ENCODE measurements at regions not wholly inside any gene's neighbourhood (a gene's known extent, or its start where the extent isn't known, plus 50 kb on each side); places are given as distances from the start of the nearest gene placed in this dataset.
"Not testable (repeated sequence)": the region's sequence is repeated elsewhere in the genome, so short reads cannot be mapped to it uniquely, and the experiment has no call there.

GRCh38 chr13:21909331-21909730 is 238.5 kb downstream of the FGF9 start:
- in situ Hi-C loops (cut with MboI; ENCODE audit: low sequenced_read_pairs): no loop called here

DNA sequence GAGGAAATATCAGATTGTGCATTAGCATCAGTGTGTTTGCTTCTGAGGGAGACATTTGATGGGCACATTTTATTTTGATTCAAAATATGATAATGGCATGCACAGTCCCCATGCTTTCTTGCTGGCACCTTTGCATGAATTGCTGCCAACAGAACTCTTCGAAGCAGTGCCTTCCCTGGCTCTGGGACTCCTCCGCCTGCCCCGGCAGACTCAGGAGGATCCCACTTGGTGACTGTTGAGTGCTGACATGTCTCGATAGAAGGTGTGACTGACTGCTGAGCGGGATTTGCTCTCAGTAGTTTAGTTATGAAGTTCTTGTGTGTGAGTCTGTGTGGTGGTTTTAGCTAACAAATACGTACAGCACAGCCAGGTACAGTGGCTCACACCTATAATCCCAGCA is 239.7 kb downstream of the FGF9 start:
- in situ Hi-C loops (cut with MboI; ENCODE audit: low sequenced_read_pairs): no loop called here

- in situ Hi-C loops (cut with MboI; ENCODE audit: low sequenced_read_pairs): no loop called here
Measured at GRCh38 chr13:21911646-21912298, 240.9 kb downstream of the FGF9 start.

GRCh38 chr13:21913010-21913409 is 242.1 kb downstream of the FGF9 start:
- in situ Hi-C loops (cut with MboI; ENCODE audit: low sequenced_read_pairs): no loop called here

DNA sequence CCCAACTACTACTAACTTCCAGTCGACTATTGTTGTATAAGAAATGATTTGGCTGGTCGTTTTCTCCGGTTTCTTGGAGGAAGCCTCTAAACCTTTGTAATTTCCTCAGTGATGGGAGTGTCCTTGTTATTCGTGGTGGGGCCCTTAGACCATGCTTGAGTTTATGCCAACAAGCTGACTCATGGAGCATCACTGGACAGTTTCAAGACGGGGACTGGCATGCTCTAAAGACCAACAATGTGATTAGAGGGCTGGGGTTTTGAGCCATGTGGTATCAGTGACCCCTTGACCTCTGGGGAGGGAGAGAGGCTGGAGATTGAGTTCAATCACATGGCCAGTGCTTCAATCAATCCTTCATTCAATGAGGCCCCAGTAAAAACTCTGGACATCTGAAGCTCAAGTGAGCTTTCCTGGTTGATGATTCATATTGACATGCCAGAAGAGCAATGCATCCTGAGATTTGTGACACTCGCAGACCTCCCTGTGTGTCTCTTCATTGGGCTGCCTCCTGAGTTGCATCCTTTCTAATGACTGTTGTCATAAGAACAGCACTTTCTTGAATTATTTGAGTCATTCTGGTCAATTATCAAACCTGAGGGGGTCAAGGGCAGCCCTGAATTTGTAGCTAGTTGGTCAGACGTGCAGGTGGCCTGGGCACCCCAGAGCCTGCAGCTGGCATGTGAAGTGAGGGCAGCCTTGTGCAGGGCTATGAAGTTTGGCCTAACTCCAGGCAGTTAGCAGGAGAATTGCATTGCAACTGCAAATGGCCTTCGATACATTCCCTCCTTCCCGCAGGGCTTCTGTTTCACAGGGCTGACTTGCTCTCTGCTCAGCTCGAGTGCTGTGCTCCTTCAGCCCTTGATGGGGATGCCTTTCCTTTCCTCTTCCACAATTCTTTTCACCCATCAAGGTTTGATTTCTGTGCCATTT is 246.5 kb downstream of the FGF9 start:
- in situ Hi-C loops (cut with MboI; ENCODE audit: low sequenced_read_pairs): no loop called here

GRCh38 chr13:21920802-21921201 is 249.9 kb downstream of the FGF9 start:
- in situ Hi-C loops (cut with MboI; ENCODE audit: low sequenced_read_pairs): not testable (repeated sequence)

DNA sequence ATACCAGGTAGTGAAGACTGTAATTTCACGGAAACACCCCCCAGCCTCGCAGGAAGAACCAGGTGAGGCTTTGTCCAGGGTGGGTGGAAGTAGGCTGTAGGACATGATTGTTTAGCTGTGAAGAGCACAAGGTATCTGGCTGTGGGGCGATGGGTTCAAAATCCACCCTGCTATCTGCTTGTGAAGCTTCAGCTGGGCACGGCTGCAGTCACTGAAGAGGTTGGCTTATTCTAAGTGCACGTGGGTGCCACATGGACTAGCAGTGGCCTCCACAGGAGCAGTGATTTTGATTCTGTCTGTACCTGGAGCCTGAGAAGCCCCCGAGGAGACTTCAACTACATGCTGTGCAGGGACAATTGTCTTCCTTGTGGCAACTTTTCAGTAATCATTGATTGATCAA is 254.1 kb downstream of the FGF9 start:
- in situ Hi-C loops (cut with MboI; ENCODE audit: low sequenced_read_pairs): no loop called here

DNA sequence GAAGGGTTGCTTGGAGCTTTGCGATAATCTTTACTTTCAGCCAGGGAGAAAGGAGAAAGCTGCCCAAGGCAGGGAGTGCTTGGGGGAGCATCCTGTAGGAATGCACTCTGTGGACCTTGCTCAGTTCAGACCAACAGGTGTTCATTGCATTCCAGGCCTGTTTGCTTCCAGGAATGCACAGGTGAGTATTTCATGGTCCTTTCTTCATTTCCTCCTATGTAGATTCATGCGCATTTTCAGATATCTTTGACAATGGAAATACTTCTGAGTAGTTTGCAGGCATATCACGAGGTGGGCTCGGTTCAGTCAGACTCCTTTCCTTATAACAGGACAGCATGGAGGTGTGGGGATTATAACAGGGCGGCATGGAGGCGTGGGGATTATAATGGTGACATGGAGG is 254.8 kb downstream of the FGF9 start:
- in situ Hi-C loops (cut with MboI; ENCODE audit: low sequenced_read_pairs): no loop called here

DNA sequence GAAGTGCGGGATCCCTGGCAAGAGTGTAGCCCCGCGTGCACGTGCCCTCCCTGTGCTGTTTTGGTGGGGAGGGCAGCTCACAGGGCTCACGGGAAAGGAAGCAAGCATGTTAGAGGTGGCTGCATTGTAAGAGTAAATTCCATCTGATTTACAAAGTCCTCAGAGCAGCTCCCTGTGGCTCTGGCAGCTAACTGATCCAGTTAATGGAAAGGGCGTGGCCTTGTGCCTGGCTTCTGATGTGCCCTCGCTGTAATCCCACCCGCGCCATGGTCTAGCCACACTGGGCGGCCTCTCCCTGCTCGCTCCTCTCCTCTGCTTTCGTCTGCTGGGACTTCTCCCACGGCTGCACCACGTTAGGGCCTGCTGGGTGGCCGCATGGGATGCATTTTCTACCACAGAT is 258.5 kb downstream of the FGF9 start:
- in situ Hi-C loops (cut with MboI; ENCODE audit: low sequenced_read_pairs): no loop called here

DNA sequence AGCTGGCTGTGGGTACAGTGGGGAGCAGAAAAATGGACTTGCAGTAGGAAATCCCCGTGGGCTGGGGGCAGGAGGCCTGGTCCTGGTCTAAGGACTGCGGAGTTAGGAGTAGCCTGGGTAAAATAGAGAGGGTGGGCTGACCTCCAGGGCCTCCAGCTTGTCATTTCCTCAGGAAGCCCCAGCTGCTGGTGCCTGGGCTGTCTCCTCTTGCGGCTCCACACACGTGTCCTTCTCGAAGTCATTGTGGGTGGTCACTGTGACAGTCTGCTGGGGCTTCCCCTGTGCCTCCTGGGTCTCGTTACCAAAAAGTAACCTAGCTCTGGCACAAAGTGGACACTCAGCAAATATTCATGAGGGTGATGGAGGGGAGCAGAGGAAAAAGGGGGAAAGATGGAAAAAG is 259.7 kb downstream of the FGF9 start:
- in situ Hi-C loops (cut with MboI; ENCODE audit: low sequenced_read_pairs): no loop called here

DNA sequence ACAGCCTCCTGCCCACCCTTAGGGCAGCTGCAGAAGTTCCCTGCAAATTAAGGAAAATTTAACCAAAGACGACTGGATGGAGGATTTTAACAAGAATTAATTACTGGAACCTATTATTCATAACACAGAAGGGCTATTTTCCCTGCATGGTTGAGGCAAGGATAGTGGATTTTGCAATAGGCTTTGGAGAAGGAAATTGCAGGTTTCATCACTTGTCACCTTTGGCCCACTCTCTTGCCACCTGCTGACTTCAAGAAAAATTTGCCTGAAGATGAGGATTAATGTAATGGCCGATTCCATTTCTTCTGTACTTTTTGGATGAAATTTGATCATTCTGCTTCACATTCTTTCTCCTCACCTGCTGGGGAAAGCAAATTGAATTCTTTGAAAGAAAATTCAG is 261.7 kb downstream of the FGF9 start:
- in situ Hi-C loops (cut with MboI; ENCODE audit: low sequenced_read_pairs): no loop called here

DNA sequence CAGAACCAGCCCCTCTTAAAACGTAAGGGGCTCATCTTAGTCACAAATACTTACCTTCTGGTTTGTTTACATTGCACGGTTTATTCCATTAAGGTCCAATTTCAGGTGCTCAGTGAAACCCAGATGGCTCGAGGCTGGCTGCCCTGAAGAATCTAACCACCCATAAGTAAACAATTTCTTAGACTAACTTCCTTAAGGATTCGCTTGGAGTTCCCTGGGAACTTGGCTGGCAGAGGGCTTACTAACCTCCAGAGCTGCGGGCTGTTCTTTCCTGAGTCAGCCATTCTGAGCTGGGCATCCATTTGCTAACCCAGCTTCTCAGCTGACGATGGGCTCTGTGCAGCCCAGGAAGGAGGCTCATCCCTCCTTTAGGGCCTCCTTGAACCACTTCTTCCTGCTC is 262.1 kb downstream of the FGF9 start:
- in situ Hi-C loops (cut with MboI; ENCODE audit: low sequenced_read_pairs): no loop called here

- in situ Hi-C loops (cut with MboI; ENCODE audit: low sequenced_read_pairs): no loop called here
Measured at GRCh38 chr13:21934284-21934683, 263.4 kb downstream of the FGF9 start.

GRCh38 chr13:21936674-21937073 is 265.8 kb downstream of the FGF9 start:
- in situ Hi-C loops (cut with MboI; ENCODE audit: low sequenced_read_pairs): no loop called here

DNA sequence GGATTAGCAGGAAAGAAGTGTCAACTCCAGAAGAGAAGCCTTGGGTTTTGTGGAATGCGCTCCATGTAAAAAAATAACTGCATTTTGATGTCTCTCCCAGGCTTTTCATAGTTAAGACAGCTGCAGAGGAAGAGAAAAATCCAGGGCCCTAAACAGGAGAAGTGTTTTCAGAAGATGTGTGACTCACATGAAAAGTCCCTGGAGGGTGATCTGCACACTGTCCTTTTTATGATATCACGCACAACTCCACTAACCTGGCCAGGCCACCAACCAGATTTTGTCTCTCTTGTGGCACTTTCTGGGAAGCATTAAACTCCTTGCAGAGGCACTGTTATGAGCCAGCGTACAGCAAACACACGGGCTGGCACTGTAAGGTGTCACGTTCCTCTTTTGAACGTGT is 267.3 kb downstream of the FGF9 start:
- in situ Hi-C loops (cut with MboI; ENCODE audit: low sequenced_read_pairs): no loop called here

DNA sequence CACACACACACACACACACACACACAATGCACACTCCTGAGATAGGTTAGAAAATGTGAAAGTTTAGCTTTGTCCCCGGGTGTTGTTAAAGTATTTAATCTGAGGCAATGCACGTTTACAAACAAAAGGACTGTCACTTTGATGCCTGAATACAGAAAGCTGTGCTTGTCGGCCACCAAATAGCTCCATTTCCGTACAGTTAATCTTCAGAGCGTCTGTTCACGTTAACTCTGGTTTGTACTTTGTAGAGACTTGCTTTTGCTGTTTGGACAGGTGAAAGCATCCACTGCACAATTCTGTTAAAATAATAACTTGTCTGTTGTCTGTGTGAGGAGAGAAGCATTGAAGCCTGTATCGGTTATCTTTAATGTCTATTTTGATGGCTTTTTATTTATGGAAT is 267.8 kb downstream of the FGF9 start:
- in situ Hi-C loops (cut with MboI; ENCODE audit: low sequenced_read_pairs): no loop called here

- in situ Hi-C loops (cut with MboI; ENCODE audit: low sequenced_read_pairs): no loop called here
Measured at GRCh38 chr13:21942061-21942460, 271.2 kb downstream of the FGF9 start.

DNA sequence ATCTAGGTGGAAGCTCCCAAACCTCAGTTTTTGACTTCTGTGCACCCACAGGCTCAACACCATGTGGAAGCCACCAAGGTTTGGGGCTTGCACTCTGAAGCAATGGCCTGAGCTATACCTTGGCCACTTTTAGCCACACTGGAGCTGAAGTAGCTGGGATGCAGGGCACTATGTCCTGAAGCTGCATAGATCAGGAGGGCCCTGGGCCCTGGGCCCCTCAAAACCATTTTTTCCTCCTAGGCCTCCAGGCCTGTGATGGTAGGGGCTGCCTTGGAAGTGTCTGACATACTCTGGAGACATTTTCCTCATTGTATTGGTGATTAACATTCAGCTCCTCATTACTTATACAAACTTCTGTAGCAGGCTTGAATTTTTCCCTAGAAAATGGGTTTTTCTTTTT is 273.7 kb downstream of the FGF9 start:
- in situ Hi-C loops (cut with MboI; ENCODE audit: low sequenced_read_pairs): no loop called here

GRCh38 chr13:21945195-21945594 is 274.3 kb downstream of the FGF9 start:
- in situ Hi-C loops (cut with MboI; ENCODE audit: low sequenced_read_pairs): no loop called here

DNA sequence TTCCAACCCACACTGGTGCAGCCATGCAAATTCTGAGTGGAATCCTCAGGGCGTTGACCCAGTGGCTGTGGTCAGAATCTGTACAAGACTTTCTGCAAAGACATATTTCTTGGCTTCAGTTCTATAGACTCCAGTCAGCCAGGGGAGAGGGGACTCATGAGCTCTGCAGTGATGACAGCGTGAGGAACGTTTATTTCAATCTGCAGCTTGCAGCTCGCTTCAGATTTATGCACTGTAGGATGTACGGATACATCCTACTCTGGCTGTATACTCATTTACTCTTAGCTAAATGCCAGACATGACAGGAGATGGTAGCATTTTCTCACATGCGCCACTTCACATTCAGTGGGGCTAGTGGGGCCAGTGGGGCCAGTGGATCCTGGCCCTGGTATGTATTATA is 276.1 kb downstream of the FGF9 start:
- in situ Hi-C loops (cut with MboI; ENCODE audit: low sequenced_read_pairs): no loop called here

DNA sequence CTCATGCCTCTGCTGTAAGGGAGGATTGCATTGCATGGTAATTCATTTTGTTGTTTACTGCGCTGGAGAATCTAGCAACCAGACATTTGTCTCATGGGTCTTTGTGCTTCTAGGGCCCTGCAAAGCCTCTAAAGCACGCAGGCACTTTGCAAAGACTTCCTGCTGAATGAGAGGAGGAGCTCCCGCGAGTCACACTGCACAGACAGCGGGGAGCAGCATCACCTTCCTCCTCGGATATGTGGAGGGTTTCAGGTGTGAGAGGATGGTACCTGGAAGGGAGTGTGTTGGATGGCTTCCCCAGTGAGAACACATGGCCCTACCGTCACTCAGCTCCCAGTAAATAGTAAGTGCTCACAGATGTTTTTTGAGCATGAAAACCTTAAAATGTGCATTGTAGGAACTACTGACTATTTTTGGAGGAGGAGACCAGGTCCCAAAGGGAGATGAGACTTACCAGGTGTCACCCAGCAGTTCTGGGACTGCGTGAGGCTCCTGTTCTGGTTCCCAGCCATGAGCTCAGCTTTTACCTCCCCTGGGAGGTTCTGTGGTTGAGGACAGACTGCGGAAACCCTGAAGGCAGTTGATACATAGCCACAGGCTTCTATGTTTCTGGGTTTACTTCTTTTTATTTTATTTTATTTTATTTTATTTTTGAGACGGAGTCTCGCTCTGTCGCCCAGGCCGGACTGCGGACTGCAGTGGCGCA is 278.0 kb downstream of the FGF9 start:
- in situ Hi-C loops (cut with MboI; ENCODE audit: low sequenced_read_pairs): no loop called here

Data from HL-60/S4 treated with retinoic acid at 250 ng/mL for 4 days and 3 days (cell line).